Fibroblast of villous mesenchyme (primary cell): ENCODE measurements at regions not wholly inside any gene's neighbourhood (a gene's known extent, or its start where the extent isn't known, plus 50 kb on each side); places are given as distances from the start of the nearest gene placed in this dataset.

Experiments
- DNase-seq: peaks from one replicate; pipeline ENCODE4 v3.0.0-alpha.2; 2010; ENCODE audit warnings: low read depth
- H3K4me3 ChIP-seq: 2 replicates; pipeline ENCODE4 v1.5.1; 2011; ENCODE audit warnings: low read depth, mild to moderate bottlenecking, low read length
- TF ChIP-seq, protein P1 (sequence below): IDR thresholded peaks from 2 replicates; pipeline ENCODE4 v1.5.1; 2012; ENCODE audit warnings: low read depth, mild to moderate bottlenecking, low read length; ENCODE audit not compliant: insufficient read depth

DNA sequence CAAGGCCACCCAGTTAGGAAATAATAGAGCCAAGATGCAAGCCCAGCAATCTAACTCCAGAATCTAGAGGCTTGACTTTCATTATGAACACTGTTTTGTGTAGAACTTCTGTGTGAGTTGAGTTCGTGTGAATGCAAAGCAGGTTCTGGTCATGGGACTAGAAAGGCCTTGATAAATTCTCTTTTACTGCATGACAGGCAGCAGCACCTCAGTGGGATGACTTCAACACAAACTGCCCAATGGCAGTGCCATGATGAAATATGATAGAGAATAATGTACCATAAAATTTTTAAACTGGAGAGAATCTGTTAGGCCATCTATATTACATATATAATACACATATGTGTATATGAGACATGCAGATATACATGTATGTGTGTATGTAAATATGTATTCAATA lies 214.5 kb downstream of the KLF5 start:
- DNase-seq: no peak
- TF ChIP-seq, protein P1, sequence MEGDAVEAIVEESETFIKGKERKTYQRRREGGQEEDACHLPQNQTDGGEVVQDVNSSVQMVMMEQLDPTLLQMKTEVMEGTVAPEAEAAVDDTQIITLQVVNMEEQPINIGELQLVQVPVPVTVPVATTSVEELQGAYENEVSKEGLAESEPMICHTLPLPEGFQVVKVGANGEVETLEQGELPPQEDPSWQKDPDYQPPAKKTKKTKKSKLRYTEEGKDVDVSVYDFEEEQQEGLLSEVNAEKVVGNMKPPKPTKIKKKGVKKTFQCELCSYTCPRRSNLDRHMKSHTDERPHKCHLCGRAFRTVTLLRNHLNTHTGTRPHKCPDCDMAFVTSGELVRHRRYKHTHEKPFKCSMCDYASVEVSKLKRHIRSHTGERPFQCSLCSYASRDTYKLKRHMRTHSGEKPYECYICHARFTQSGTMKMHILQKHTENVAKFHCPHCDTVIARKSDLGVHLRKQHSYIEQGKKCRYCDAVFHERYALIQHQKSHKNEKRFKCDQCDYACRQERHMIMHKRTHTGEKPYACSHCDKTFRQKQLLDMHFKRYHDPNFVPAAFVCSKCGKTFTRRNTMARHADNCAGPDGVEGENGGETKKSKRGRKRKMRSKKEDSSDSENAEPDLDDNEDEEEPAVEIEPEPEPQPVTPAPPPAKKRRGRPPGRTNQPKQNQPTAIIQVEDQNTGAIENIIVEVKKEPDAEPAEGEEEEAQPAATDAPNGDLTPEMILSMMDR: no peak
- no peak overlapping the region for H3K4me3 ChIP-seq

DNA sequence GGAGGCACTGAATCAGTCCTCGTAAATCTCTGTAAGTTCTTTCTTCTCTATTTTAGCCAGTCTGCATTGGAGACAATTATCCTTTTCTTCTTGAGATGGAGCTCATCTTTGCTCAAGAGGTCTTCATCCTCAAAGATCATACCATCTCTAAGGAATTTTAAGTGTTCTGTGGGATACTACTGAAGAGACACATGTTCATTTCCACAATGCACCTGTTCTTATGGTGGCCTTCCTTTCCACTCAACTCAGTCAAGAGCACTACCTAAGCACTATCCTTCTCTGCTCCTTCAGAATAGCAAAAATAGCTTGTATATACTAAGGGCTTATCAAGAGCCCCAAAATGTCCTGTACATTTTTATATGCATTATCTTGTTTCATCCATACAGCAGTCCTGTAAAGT lies 214.0 kb downstream of the KLF5 start:
- TF ChIP-seq, protein P1: no peak
- no peak for DNase-seq
- no peak overlapping the region for H3K4me3 ChIP-seq

DNA sequence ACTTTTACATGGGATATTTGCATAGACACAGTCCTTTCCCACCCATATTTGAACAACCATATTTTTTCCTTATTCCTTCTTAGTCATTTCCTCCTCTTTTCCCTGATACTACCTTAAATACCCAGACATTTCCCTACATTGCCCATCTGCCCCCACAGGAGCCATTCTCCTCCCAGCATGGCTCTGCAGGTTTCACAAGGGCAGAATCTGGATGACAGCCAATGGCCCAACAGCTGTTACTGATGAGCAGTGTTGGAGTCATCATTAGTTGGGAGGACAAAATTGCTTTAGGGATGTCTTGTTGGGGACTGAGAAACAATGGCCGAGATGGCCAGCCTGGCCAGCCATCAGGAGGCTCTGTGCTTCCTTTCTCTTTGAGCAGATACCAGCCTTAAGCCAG lies 209.5 kb downstream of the KLF5 start:
- DNase-seq: peak; percentile 10
- TF ChIP-seq, protein P1: no peak

DNA sequence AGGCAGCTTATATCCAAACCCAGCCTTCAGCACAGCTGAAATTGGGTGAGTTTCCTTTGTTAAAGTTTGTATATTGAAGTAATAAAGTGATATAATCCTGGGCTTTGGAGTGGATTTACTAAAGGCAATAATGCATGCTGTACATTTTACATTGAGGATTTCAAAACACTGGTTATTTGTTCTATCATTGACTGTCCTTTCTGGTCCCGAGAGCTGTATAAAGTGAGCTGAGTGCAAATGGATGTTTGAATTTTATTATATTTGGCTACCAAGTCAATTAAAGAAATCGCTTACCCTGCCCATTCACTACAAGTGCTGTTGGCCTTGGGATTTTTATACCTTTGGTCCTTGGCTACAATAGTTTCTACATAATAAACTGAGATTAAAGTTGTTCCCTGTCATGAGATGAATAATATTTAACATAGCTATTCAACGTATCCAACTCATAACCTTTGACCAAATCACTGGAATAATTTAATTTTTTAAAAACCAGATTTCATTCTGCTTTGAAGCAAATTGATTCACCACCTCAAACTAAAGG lies 207.9 kb downstream of the KLF5 start:
- no peak overlapping the region for H3K4me3 ChIP-seq
- TF ChIP-seq, protein P1: no peak
- no peak for DNase-seq

More for the DNA sequence above, 209.5 kb downstream of the KLF5 start:
- no peak overlapping the region for H3K4me3 ChIP-seq

DNA sequence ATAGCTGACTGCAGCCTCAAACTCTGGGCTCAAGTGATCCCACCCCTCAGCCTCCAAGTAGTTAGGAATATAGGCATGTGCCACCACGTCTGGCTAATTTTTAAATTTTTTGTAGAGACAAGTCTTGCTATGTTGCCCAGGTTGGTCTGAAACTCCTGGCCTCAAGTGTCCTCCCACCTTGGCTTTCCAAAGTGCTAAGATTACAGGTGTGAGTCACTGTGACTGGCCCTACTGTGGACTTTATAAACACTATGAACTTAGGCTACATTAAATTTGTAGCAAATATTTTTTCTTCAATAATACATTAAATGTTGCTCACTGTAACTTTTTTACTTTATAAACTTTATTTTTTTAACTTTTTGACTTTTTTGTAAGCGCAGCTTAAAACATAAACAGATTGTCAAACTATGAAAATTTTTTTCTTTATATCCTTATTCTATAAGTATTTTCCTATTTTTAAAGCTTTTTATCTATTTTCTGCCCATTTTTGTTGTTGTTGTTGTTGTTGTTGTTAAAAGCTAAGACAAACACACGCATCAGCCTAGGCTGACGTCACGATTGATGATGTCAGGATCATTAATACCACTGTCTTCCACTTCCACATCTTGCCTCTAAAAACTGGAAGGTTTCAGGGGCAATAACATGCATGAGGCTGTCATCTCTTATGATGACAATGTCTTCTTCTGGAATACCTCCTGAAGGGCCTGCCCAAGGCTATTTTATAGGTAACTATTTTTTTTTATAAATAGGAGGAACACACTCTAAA lies 204.2 kb downstream of the KLF5 start:
- no peak overlapping the region for H3K4me3 ChIP-seq
- no peak for DNase-seq
- TF ChIP-seq, protein P1: no peak

DNA sequence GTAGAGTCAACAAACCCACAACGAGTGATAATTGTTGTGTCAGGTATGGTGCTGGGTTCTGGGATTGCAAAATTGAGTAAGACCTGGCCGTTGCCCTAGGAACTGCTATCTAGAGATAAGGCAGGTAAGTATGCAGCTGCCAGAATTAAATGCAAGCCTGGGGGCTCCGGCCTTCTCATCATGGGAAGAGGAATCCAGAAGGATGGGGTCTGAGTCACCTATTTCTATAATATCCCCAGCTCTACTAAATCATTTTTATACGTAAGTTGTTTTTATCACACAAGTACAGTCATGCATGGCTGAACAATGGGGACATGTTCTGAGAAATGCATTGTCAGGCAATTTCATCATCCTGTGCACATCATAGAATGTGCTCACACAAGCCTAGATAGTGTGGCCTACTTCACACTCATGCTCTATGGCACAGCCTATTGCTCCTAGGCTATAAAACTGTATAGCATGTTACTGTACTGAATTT lies 203.0 kb downstream of the KLF5 start:
- no peak overlapping the region for H3K4me3 ChIP-seq
- no peak for DNase-seq
- TF ChIP-seq, protein P1: no peak
